ENCODE measurements at regions not wholly inside any gene's neighbourhood (a gene's known extent, or its start where the extent isn't known, plus 50 kb on each side); places are given as distances from the start of the nearest gene placed in this dataset.

DNA sequence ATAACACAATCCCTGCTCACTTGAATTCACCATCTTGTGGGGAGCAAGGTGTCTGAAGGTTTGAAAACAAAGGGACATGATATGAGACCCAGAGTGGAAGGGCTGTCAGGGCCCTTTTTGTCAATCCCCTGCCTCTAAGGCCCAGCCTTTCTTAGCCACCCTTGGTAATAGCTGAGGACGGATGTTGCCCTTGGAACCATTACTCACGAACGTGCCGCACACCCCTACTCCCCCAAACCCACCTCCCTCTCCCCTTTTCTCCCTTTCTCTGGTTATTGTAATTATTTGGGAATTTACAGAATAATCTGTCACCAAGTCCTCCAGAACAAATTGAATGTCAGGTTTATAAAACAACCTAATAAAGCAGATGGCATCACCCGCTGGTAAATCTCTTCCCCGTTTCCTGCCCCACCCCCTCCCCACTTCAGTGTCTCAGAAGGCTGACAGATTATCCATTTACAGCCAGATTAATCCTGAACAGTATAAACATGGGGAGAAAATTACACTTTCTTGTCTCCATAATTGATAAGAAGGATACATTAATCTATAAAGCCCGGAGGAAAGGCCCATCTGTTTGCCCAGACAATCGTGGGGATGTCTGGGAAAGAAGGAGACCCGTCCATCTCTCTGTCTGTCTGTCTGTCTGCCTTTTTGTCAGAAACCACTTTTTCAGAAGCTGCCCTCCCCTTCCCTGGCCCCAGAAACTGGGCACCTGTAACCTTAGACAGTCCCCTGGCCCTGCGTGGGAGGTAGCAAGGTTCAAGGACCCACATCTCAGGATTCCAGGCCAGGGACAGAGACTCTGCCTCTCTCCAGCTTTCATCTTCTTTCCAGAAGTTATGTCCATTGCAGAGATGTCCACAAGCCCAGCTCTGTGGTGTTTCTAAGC, 60.6 kb upstream of the CD34 start:
- ATAC-seq: no peak

DNA sequence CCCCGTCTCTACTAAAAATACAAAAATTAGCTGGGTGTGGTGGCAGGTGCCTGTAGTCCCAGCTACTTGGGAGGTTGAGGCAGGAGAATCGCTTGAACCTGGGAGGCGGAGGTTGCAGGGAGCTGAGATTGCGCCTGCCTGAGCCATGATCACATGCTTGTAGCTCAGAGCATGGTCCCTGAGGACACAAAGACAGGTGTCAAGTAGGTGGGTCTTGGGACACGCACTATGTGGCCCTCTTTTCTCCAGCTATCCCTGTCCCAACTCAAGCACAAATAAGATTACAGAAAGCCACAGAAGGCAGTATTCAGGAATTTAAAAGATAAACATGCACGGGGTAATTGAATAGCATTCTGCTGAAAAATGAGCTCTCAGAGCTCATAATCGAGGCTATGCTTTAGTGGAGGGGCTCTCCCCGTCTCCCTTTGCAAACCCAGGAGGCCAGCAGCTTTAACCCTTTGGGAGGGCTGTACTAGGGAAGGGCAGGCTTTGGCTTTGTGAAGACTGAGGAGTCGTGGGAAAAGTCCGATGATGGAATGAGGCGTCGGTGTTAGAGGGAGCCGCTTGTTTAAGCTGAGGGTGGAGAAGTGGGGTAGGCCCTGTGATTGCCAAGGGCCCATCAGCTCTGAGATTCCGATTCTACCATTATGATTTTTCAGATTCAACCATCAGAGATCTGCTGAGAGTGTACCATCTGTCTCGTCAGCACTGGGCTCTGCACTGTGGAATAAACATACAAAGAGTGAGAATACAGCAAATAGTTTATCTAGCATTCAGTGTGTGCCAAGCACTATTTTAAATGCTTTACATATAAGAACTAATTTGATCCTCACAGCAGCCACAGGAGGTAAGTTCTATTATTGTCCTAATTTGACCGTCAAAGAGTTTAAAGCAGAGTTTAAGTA, 59.7 kb upstream of the CD34 start:
- ATAC-seq: no peak

DNA sequence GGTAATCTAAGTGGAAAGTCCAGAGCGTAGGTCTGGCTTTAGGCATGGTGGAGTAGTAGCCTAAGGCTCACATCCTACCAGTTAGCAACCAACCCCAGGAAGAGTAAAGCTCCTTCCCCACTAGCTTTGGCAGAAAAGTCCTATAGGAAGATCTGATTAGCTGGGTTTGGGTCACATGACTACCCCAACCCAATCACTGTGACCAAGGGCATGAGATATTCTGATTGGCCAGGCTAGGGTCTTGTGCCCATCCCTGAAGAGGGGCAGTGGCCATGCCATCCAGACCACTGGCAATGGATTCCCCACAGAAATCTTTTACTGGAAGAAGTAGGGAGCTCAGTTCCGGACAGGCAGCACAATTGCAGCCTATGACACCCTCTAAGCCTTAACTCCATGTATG, 58.6 kb upstream of the CD34 start:
- no peak for ATAC-seq

DNA sequence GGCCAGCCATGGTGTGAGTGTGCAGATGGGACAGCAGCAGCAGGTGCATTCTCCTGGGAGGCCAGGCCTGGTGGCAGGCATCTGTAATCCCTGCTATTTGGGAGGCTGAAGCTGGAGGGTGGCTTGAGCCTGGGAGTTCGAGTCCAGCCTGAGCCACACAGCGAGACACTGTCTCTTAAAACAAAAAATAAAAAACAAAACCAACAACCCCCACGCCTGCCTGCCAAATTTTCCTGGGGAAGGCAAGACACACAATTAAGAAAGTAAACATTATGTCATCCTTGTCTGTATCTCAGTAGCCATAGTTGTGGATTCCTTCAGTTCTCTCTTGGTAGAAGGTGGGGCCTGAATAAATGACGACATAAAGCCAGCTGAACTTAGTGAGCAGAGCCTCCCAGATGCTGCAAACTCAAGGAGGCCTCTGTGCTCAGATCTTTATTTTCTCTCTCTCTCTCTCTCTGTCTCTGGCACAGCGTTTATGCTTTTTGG, 57.6 kb upstream of the CD34 start:
- ATAC-seq: no peak

DNA sequence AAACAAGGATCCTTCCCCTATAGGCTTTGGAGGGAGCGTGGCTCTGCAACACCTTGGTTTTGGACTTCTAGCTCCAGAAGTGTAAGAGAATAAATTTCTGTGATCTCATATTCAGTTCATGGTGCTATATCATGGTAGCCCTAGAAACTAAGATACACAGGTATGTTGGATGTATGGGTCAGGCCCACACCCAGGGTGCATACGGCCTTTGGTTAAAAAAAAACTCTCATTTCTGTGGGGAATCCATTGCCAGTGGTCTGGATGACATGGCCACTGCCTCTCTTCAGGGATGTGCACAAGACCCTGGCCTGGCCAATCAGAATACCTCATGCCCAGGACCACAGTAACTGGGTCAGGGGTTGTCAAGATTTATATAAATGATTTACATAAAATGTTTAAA, 56.8 kb upstream of the CD34 start:
- ATAC-seq: no peak

DNA sequence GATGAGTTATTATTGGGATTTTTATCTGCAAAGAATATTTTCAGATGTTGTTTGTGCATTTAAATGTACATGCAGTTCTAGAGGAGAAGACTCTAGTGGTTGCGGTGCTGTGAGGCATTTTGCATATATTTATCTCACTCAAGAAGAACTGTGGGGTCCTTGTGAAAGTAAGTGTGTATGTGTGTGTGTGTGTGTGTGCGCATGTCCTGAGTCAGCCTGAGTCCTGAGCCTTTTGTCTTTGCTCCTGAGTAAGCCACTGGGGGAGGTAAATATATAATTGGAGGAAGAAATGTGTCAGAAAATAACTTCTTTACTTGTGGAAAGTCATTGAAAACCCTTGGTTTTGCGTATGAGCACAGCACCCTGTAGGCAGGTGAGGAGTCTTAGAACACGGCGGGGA, 55.6 kb upstream of the CD34 start:
- no peak for ATAC-seq

DNA sequence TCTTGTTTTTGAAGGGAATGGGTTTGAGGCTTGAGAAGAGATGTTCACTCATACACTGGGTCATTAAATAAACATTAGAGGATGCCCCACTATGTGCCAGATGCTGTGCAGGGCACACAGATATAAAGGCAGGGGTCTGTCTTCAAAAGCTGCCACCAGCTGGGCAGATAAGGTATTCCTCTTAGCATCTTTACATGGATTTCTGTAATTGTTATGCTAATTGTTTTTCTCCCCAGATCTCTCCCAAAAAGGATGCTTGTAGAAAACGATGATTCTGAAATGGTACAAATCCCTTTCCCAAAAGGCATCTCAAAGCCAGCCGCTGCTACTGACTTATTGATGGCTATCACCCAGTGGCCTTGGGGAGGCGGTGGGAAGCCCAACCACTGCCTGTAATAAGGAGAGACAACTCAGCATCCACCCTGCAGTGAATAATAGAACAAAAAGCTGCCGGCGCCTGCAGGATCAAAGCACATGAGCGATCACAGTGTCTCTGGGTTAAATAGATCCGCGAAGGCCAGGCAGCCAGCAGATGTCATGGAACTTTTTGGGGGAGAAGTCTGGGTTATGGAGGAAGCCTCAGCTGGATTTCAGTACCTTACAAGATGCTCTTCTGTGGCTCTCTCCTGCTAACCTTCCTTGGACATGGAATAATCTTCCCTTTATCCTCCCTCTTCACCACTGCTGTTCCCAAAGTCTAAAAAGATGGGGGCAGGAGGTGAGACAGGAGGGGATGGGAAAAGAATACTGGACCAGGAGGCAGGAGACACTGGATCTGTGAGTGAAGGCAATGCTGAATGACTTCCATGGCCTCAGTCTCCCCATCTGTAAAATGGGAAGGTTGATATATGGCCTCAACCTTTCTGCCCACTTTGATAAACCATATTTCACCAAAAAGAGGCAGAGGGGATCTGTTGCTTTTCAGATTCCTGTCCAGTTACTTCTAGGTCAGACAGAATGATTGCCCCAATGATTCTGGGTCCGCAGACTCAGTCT, 54.8 kb upstream of the CD34 start:
- no peak for ATAC-seq

DNA sequence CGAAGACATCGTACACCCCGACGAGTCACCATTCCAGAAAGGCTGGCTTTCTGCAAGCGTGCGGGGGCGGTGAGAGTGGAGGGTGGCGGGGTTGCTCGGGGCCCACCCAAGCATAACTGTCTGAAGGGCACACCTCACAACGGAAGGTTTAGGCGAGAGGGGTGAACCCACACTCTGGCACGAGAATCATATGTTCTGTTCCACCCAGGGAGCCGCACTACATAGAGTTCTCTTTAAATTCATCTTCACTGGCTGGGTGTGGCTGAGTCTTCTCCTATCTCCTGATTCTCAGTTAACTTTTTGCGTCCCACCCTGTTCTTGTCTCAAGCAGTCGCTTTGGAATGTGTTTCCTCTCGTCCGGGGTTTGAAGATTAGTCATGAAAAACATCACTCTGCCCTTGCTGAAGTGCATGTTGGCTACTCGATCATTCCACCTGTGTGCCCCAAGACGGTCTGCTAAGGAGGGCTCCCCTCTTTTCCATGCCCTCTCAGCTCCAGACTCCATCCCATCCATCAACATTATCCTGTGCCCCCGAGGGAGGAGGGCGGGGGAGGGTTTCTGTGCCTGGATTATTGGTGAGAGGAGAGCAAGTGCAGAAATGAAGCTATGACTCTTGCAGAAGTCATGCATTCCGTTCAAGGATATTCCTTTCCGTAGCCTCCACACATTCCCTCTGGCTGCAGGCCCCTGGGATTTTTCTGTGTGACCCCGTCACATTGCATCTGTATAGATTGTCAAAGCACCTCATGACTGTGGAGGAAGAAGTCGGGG, 53.5 kb upstream of the CD34 start:
- ATAC-seq: no peak

DNA sequence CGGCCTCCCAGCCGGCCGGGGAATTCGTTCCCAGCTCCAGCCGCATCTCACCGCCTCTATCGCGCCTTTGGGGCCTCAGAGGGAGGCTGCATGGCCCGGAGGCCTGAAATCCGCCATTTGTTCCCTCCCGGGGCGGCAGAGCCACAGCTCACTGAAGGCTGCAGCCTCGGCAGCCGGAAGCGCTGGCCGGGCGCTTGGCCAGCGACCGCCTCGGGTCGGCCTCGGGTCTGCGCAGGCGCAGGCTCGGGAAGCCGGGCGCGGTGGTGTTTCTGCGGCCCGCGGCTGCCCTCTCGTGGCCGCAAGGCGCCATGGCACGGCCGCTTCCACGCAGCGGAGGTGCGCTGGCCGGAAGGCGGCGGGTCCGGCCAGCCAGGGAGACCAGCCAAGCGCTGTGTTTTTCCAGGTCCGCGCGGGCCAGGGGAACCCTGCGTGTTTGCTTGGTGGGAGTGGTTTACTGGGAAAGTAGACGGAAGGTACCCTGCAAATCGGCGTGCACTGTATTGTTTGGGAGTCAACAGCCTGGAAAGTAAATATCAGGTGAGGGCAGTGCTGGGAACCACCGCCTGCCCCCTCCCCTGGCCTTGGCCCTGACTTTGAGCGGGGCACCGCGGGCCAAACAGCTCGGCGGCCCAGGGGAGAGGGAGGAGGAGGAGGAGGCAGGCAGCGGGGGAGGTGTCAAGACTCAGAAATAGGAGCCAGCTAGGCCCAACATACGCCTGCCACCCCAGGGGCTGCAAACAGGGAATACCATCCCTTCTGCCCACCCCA, 52.7 kb upstream of the CD34 start:
- peak; percentile 76 to 86 for ATAC-seq

DNA sequence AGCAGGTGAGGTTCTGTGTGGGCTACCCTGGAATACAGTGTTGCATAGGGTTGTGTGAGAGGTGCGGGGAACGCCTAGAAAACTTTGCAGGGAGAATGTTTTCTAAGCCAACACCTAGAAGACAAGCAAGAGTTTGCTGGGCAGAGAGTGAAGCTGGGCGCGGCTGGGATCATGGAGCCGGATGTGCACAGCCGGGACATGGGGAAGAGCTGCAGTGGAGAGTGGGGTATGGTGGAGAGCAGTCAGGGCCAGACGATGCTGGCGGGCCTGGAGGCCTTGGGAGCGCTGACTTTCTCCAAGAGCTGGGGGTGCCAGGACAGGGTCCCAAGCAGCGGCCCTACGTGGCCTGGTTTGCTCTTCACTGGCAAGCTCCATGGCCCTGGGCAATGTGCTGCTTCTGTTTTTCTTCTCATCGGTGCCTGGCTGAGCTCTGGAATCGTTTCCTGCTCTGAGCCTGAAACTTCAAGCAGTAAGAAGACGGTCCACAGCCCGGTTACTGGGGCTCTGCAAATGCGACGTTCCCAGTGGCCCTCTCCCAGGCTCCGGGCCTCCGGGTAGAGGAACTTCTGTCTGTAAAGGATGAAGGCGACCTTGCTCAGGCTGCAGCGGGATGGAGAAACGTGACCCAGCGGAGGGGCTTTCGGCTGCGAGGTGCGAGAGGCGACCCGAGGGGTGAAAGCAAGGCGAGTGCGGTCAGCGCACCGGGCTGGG, 51.9 kb upstream of the CD34 start:
- ATAC-seq: peak; percentile 6 to 9

Data from activated CD4-positive, CD25-positive, alpha-beta regulatory T cell treated with anti-CD3 and anti-CD28 coated beads, Interleukin-2, amount 50 U/mL, for 24 hours (primary cell).